Kidney epithelial cell (primary cell): ENCODE measurements at regions not wholly inside any gene's neighbourhood (a gene's known extent, or its start where the extent isn't known, plus 50 kb on each side); places are given as distances from the start of the nearest gene placed in this dataset.
"Not testable (repeated sequence)": the region's sequence is repeated elsewhere in the genome, so short reads cannot be mapped to it uniquely, and the experiment has no call there.

Experiments
- DNase-seq: peaks from one replicate; pipeline ENCODE4 v3.0.0-alpha.2; 2010; ENCODE audit warnings: low read depth
- H3K27me3 ChIP-seq: 2 replicates; pipeline ENCODE4 v1.6.0; 2011; ENCODE audit warnings: low read length; ENCODE audit not compliant: control insufficient read depth, insufficient read depth
- H3K36me3 ChIP-seq: 2 replicates; pipeline ENCODE4 v1.5.1; 2011; ENCODE audit warnings: low read length; ENCODE audit not compliant: control insufficient read depth, insufficient read depth
- H3K4me3 ChIP-seq: 2 replicates; pipeline ENCODE4 v1.5.1; 2011; ENCODE audit warnings: low read depth, mild to moderate bottlenecking, control low read depth, low read length
- CTCF ChIP-seq: IDR thresholded peaks from 2 replicates; pipeline ENCODE4 v1.5.1; 2011; ENCODE audit warnings: mild to moderate bottlenecking, moderate library complexity, low read length, control low read depth, inconsistent platforms; ENCODE audit not compliant: insufficient read depth, poor library complexity, severe bottlenecking

GRCh38 chr6:6878887-6879585 lies 228.7 kb upstream of the RREB1 start:
- no peak for TF ChIP-seq CTCF
- H3K27me3 ChIP-seq: no peaks in the 10 kb centered on the region
- no peak for DNase-seq
- no peaks in the 10 kb centered on the region for H3K36me3 ChIP-seq
- H3K4me3 ChIP-seq: no peak overlapping the region

GRCh38 chr6:6879586-6879974 lies 228.2 kb upstream of the RREB1 start:
- H3K4me3 ChIP-seq, DNase-seq, H3K27me3 ChIP-seq, H3K36me3 ChIP-seq: not testable (repeated sequence)

GRCh38 chr6:6880745-6881437 lies 226.9 kb upstream of the RREB1 start:
- Histone ChIP-seq H3K4me3 (no peak overlapping the region), H3K27me3 (no peaks in the 10 kb centered on the region), H3K36me3 (no peaks in the 10 kb centered on the region)
- DNase-seq: no peak
- no peak for TF ChIP-seq CTCF

GRCh38 chr6:6881438-6882225 lies 226.1 kb upstream of the RREB1 start:
- Histone ChIP-seq H3K4me3 (no peak overlapping the region), H3K27me3 (no peaks in the 10 kb centered on the region), H3K36me3 (no peaks in the 10 kb centered on the region)
- no peak for TF ChIP-seq CTCF
- no peak for DNase-seq

GRCh38 chr6:6882592-6882991 lies 225.2 kb upstream of the RREB1 start:
- Histone ChIP-seq H3K27me3 (no peaks in the 10 kb centered on the region), H3K36me3 (no peaks in the 10 kb centered on the region), H3K4me3 (no peak overlapping the region)
- no peak for TF ChIP-seq CTCF
- DNase-seq: no peak

GRCh38 chr6:6883011-6883410 lies 224.8 kb upstream of the RREB1 start:
- no peak for DNase-seq
- Histone ChIP-seq H3K36me3 (no peaks in the 10 kb centered on the region), H3K27me3 (no peaks in the 10 kb centered on the region), H3K4me3 (no peak overlapping the region)
- TF ChIP-seq CTCF: no peak
